ENCODE measurements at regions not wholly inside any gene's neighbourhood (a gene's known extent, or its start where the extent isn't known, plus 50 kb on each side); places are given as distances from the start of the nearest gene placed in this dataset.

DNA sequence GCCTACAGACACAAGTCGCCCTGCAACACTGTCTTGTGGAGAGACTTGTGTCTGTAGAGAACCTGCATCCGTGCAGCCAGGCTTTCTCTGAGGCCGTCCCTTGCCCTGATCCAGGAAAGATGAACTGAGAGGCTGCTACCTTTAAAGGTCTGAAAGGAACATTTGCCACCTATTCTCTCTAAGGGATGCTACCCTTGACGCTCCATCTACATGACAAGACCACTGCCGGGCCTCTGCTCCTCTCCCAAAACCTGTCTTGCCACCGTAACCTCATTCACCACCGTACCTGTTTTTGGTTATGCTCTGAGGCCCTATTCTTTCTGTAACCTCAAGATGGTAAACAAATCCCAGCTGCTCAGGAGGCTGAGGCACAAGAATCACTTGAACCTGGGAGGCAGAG, 73.9 kb downstream of the FOXF2 start:
- WGBS, 2 donors, result 86 to 91% methylated on average over 7 of the region's 7 CpGs
- Histone ChIP-seq H3K27me3 (no peaks in the 10 kb centered on the region), H3K27ac (no peak overlapping the region), H3K4me3 (no peak overlapping the region), H3K4me1 (no peaks in the 10 kb centered on the region), H3K9me3 (no peaks in the 10 kb centered on the region), H3K36me3 (no peaks in the 10 kb centered on the region)
- no peak for TF ChIP-seq POLR2AphosphoS5 (IDR thresholded peaks at IDR 0.05)
- TF ChIP-seq, protein P1, sequence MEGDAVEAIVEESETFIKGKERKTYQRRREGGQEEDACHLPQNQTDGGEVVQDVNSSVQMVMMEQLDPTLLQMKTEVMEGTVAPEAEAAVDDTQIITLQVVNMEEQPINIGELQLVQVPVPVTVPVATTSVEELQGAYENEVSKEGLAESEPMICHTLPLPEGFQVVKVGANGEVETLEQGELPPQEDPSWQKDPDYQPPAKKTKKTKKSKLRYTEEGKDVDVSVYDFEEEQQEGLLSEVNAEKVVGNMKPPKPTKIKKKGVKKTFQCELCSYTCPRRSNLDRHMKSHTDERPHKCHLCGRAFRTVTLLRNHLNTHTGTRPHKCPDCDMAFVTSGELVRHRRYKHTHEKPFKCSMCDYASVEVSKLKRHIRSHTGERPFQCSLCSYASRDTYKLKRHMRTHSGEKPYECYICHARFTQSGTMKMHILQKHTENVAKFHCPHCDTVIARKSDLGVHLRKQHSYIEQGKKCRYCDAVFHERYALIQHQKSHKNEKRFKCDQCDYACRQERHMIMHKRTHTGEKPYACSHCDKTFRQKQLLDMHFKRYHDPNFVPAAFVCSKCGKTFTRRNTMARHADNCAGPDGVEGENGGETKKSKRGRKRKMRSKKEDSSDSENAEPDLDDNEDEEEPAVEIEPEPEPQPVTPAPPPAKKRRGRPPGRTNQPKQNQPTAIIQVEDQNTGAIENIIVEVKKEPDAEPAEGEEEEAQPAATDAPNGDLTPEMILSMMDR (IDR thresholded peaks at IDR 0.05), result no peak
- TF ChIP-seq POLR2A (IDR thresholded peaks at IDR 0.05), result no peak
- no peak for TF ChIP-seq EP300 (IDR thresholded peaks at IDR 0.05)
- DNase-seq, result no peak
- intact Hi-C loops (cut with DNase I), result no loop called here

DNA sequence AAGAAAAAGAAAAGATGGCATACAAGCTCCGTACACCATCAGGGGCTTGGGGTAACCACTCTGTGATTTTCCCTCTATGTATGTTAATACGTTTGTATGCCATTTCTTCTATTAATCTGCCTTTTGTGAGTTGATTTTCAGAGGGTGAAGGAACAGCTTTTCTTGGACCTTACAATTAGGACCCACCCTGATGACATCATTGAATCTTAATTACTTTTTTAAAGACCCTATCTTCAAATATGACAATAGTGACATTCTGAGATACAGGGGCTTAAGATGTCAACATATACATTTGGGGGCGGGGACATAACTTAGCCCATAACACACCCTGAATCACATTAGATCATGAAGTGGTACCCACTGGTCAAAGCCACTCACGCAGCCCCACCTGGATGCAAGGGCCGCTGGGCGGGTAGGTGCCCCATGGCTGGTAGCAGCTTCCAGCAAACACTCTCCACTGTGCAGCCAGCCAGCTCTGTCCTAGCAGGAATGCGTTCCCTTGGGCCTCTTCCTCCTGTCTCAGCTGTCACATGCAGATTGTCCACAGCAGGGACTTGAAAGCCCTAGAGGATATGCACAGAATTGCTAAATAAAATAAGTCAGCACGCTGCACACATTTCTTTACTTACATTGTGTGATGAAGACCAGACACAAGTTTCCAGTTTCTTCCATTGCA, 74.5 kb downstream of the FOXF2 start:
- no peak overlapping the region for H3K4me3 ChIP-seq
- H3K9me3 ChIP-seq, result no peaks in the 10 kb centered on the region
- DNase-seq, result no peak
- intact Hi-C loops (cut with DNase I), result no loop called here
- no peaks in the 10 kb centered on the region for H3K4me1 ChIP-seq
- H3K27ac ChIP-seq, result no peak overlapping the region
- no peaks in the 10 kb centered on the region for H3K27me3 ChIP-seq
- no peak for TF ChIP-seq POLR2AphosphoS5 (IDR thresholded peaks at IDR 0.05)
- TF ChIP-seq, protein P1 (IDR thresholded peaks at IDR 0.05), result no peak
- no peak for TF ChIP-seq POLR2A (IDR thresholded peaks at IDR 0.05)
- no peak for TF ChIP-seq EP300 (IDR thresholded peaks at IDR 0.05)
- no peaks in the 10 kb centered on the region for H3K36me3 ChIP-seq
- WGBS, 2 donors, result 90 to 95% methylated on average over 8 of the region's 8 CpGs

DNA sequence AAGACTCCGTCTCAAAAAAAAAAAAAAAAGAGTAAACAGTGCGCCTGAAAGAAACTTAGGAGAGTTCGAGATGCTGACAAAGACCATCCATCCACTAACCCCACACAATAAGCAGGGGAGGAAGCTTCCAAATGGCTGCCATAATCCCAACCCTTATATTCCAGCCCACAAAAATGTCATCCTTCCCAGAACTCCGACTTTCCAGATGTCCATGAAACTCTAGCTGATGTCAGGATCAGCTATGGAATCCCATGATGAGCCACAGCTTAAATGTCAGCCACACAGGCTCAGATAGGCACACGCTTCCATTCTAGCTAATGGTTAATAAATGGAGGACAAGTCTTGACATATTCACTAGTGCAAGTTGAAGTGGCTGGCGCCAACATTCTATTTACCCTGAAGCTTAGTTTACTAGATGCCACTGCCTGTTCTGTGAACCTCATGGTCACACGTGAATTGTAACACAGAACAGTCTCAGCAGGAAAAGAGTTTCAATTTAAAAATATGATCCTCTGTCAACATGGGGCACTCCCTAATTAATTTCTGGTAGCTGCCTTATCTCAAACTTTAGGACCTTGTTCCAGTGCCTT, 75.5 kb downstream of the FOXF2 start:
- Histone ChIP-seq H3K36me3 (no peaks in the 10 kb centered on the region), H3K27ac (no peak overlapping the region), H3K27me3 (no peaks in the 10 kb centered on the region), H3K4me1 (no peaks in the 10 kb centered on the region), H3K9me3 (no peaks in the 10 kb centered on the region), H3K4me3 (no peak overlapping the region)
- no peak for DNase-seq
- WGBS, 2 donors, result 78 to 81% methylated on average over 7 of the region's 7 CpGs
- intact Hi-C loops (cut with DNase I), result no loop called here
- TF ChIP-seq EP300 (IDR thresholded peaks at IDR 0.05), result no peak
- no peak for TF ChIP-seq POLR2A (IDR thresholded peaks at IDR 0.05)

DNA sequence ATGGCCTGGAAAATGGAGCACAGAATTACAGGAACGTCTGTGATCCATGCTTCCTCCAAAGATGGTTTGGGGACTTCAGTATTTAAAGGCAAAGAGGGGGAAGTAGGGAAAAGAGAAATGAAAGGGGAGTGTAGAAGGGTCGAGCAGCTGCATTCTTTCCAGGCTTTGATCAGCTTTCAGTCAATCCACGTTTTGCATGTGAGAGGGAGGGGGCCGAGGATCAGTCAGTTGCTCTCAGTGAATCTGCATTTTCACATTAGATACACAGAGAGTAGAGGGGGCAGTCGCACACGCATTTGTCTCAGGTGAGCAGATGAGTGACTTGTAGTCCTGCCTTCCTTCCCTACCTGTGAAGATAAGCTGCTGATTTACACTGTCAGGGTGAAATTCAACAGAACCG, 78.8 kb downstream of the FOXF2 start:
- Histone ChIP-seq H3K27ac (no peak overlapping the region), H3K27me3 (no peaks in the 10 kb centered on the region), H3K4me1 (no peaks in the 10 kb centered on the region), H3K4me3 (no peak overlapping the region), H3K9me3 (no peaks in the 10 kb centered on the region), H3K36me3 (no peaks in the 10 kb centered on the region)
- no peak for DNase-seq
- intact Hi-C loops (cut with DNase I), result no loop called here
- 40 to 57% methylated on average over 7 of the region's 7 CpGs for WGBS, 2 donors
- TF ChIP-seq, protein P1 (IDR thresholded peaks at IDR 0.05), result no peak
- no peak for TF ChIP-seq EP300 (IDR thresholded peaks at IDR 0.05)
- no peak for TF ChIP-seq POLR2AphosphoS5 (IDR thresholded peaks at IDR 0.05)
- TF ChIP-seq POLR2A (IDR thresholded peaks at IDR 0.05), result no peak

DNA sequence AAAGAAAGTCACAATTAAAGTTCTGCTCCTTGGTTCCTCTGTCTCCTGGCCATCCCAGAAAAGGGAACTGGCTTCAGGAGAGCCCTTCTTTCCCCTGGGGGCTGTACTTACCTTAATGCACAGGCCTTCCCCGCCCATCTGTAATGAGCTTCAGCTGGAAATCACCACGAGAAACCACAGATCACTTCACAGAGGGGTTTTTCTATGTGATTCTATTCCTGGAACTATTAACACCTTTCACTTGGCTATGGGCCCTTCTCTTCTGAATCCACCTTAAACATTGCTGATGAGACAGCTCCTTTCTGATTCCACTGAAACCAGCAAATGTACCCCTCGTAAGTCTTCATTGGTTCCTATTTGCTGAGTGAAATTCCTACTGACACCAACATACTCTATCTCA, 80.7 kb downstream of the FOXF2 start:
- DNase-seq, result no peak
- no peak overlapping the region for H3K4me3 ChIP-seq
- H3K27me3 ChIP-seq, result no peaks in the 10 kb centered on the region
- no peaks in the 10 kb centered on the region for H3K9me3 ChIP-seq
- H3K4me1 ChIP-seq, result no peaks in the 10 kb centered on the region
- intact Hi-C loops (cut with DNase I), result no loop called here
- no peak for TF ChIP-seq POLR2AphosphoS5 (IDR thresholded peaks at IDR 0.05)
- no peak for TF ChIP-seq EP300 (IDR thresholded peaks at IDR 0.05)
- no peak overlapping the region for H3K27ac ChIP-seq
- H3K36me3 ChIP-seq, result no peaks in the 10 kb centered on the region
- WGBS, 2 donors, result 65 to 69% methylated on average over 3 of the region's 3 CpGs

DNA sequence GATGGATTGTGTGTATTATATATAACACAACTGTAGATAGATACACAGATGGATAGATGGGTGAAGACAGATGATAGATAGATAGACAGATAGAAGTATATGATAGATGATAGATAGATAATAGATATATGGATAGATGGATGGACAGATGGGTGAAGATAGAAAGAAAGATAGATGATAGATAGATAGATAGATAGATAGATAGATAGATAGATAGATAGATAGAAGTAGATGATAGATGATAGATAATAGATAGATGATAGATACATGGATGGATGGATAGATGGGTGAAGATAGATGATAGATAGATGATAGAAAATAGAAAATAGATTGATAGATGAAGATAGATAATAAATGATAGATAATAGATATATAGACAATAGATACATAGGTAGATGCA, 83.3 kb downstream of the FOXF2 start:
- H3K27me3 ChIP-seq, result no peaks in the 10 kb centered on the region
- intact Hi-C loops (cut with DNase I), result no loop called here
- no peaks in the 10 kb centered on the region for H3K4me1 ChIP-seq
- no peak for DNase-seq
- H3K36me3 ChIP-seq, result no peaks in the 10 kb centered on the region
- H3K9me3 ChIP-seq, result no peaks in the 10 kb centered on the region
- TF ChIP-seq, protein P1 (IDR thresholded peaks at IDR 0.05), result no peak
- TF ChIP-seq POLR2AphosphoS5 (IDR thresholded peaks at IDR 0.05) (no peak), POLR2A (IDR thresholded peaks at IDR 0.05) (no peak), EP300 (IDR thresholded peaks at IDR 0.05) (no peak)
- no peak overlapping the region for H3K4me3 ChIP-seq
- no peak overlapping the region for H3K27ac ChIP-seq
